Epithelial cell of prostate (primary cell): ENCODE measurements at regions not wholly inside any gene's neighbourhood (a gene's known extent, or its start where the extent isn't known, plus 50 kb on each side); places are given as distances from the start of the nearest gene placed in this dataset.

Source experiments
- DNase-seq: peaks from one replicate; pipeline ENCODE4 v3.0.0-alpha.2; 2011; ENCODE audit warnings: low read depth, low spot score
- H3K27ac ChIP-seq: fragments of 450-650 bp; 2 replicates; pipeline ENCODE4 v1.5.1; 2017; ENCODE audit warnings: mild to moderate bottlenecking

GRCh38 chr6:97557355-97557754 lies 274.3 kb upstream of the MMS22L start:
- no peak overlapping the region for H3K27ac ChIP-seq
- DNase-seq, result no peak

DNA sequence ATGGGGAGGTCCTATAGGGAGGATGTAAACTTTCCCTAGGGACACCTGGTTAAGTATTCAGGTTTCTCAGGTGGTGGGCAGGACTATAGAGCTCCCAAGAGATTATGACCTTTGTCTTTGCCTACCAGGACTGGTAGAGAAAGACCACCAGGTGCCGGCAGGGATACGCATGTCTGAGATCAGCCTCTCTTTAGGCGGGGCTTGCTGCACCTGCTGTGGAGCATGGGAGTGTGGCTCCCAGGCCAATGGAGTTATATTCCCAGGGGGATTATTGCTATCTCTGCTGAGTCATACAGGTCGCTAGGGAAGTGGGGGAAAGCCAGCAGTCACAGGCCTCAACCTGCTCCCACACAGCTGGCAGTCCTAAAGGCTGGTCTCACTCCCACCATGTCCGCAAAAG lies 280.5 kb upstream of the MMS22L start:
- DNase-seq, result no peak
- H3K27ac ChIP-seq, result no peak overlapping the region

GRCh38 chr6:97572943-97573342 lies 289.9 kb upstream of the MMS22L start:
- no peak for DNase-seq
- H3K27ac ChIP-seq, result no peak overlapping the region

GRCh38 chr6:97586344-97586743 lies 303.3 kb upstream of the MMS22L start:
- H3K27ac ChIP-seq, result no peak overlapping the region
- no peak for DNase-seq

DNA sequence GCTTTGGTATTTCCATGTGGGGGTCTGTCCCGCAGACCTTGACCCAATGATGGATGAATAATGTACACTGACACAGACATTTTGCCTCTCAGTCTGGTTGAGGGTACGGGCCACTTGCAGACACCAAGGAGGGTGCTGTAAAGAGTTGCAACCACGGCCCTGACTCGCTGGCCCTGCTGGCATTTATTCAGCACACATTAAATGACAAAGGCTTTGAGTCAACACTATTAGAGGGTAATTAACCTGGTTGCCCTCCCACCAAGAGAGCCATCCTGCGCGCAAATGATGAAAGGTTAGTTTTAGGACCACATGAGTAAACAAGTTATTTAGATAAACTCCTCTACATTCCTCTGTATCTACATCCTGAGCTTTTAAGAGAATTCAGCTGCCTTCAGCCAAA lies 308.9 kb upstream of the MMS22L start:
- no peak overlapping the region for H3K27ac ChIP-seq
- DNase-seq, result no peak

DNA sequence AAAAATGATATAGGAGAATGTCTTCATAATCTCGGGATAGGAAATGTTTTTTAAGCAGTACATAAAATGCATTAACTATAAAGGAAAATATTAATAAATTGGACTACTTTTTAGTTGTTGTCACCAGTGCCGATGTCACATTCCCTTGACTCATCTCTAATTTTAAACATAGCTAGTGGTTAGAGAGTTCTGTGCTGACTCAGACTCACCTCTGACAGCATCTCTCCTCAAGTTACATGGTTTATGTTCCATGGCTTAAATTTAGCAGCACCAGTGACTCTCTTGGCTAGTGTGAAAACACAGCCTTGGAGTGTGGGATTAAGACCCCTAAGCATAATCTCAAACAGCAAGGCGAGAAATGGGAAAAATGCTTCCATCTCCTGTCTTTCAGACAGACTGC lies 311.8 kb upstream of the MMS22L start:
- no peak overlapping the region for H3K27ac ChIP-seq
- no peak for DNase-seq

DNA sequence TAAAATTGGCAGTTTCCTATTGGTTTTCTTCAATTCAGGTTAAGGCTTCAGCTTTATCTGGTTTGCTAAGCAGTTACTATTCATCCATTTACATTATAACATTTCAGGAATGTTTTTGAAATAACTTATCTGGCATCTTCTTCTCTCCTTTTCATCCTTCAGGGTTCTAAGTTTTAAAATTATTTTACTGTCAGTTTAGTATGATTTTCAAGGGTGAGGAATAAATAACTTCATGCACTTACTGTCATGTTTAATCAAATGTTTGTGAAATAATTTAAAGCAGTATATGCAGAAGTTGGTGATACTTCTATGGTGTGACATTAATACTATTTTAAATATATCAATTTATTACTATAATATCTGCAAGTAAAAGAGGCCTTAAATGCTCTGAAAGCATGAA lies 338.1 kb upstream of the MMS22L start:
- no peak for DNase-seq
- H3K27ac ChIP-seq, result no peak overlapping the region

DNA sequence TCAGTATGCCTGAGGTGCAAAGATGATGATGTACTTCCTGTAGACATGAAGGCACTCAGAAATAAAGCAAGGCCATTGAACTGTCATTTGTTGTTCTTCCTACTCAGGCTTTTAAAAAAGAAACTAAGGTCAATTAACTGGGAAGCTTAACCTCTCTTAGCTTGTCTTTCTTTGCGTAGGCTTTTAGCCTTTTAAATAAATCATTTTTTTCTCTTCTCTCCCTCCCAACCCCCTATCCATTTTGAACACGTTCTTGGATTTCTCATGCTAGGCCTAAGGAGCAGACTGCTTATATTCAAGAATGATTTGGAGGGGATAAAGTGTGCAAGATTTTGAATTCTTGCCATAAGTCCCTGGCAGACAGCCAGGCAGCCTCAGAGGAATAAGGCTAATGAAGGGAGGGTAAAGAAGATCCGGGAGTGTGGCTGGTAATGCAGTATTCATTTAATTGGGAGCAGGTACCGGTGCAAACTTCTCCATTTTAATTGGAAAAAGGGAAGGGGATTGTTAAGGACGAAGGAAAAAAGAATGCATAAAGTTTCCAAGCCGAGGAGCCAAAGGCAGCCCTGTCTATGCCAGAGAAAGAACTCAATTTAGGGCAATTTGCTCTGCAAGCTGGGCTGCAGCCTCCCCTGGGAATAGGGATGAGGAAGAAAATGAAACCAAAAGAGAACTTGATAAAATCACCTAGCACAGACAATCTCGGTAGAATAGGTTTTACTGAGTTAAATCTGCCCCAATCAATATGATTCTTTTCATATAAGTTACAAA lies 343.8 kb upstream of the MMS22L start:
- H3K27ac ChIP-seq, result no peak overlapping the region
- no peak for DNase-seq

- H3K27ac ChIP-seq, result no peak overlapping the region
- no peak for DNase-seq
Measured at GRCh38 chr6:97629180-97629579, 346.2 kb upstream of the MMS22L start.

- DNase-seq, result peak; percentile 20
- H3K27ac ChIP-seq, result peak overlapping the region; percentile 45
Measured at GRCh38 chr6:97630604-97631003, 347.6 kb upstream of the MMS22L start.

GRCh38 chr6:97632341-97632740 lies 349.3 kb upstream of the MMS22L start:
- no peak overlapping the region for H3K27ac ChIP-seq
- no peak for DNase-seq

GRCh38 chr6:97639702-97640101 lies 356.7 kb upstream of the MMS22L start:
- DNase-seq, result no peak
- no peak overlapping the region for H3K27ac ChIP-seq

DNA sequence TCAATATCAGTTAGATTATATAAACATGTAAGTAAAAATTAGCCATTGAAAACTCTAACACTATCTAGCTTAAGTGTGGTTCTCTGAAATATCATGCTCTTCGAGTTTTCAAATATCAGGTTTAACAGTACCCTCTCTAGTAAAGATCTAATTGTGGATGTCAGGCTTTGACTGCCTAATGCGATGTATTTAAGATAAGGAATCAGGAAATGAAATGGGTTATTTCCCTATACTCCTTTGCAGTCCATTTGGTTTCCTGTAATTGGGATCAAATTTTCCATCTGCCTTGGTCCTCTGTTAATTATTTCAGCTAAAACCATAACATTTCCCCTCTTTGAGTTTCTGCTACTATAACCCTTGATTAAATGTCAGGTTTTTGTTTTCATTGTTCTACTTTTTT lies 361.3 kb upstream of the MMS22L start:
- no peak overlapping the region for H3K27ac ChIP-seq
- DNase-seq, result no peak

DNA sequence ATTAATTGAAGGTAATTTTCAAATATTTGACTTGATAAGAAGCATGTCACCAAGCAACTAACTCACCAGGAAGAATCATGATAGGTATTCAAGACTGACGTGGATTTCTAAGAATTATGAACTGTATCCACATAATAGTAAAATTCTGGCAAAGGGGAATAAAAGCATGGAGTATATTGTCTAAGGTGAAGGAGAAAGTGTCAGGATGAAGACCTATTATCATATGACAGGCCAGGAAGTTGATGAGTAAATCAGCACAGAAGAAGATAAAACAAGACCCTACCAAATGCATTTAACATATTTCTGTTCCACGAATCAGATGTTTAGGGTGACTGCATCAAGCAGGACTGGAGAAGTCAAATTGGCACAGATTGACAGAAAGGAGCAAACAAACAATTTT lies 362.7 kb upstream of the MMS22L start:
- no peak overlapping the region for H3K27ac ChIP-seq
- no peak for DNase-seq

DNA sequence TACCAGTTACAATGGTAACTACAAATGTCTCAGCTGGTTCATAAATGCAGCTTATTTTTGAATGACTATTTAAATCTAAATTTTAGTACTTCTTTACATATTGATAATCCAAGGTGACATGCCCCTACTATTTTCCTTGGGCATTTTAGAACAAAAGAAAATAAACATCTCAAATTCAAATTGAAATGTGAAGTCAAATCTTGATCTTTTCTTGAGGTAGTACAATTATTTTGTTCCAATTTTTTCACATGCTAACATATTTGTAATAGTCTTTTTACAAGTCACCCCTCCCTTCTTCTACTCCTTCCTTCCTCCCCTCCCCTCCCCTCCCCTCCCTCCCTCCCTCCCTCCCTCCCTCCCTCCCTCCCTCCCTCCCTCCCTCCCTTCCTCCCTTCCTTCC lies 370.1 kb upstream of the MMS22L start:
- DNase-seq, result no peak
- no peak overlapping the region for H3K27ac ChIP-seq

GRCh38 chr6:97653517-97653916 lies 370.5 kb upstream of the MMS22L start:
- no peak for DNase-seq

DNA sequence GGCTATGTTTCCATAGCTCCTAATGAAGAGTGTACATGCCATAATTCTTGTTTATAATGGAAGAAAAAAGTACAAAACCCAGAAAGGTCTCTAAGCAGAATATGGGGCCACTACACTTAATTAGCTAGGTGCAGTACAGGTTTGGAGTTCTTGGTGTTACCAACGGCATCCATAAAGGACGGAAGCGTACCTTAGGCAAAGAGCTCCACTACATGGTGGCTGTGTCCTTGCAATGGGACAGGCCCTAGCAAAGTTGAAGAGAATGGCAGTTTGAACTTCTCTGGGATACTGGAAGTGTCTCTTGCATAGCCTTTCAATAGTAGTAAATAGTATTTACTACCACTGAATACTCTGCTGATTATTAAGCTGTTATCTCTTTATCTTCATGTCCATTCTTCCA lies 371.7 kb upstream of the MMS22L start:
- DNase-seq, result no peak
- H3K27ac ChIP-seq, result no peak overlapping the region

More at GRCh38 chr6:97653517-97653916, 370.5 kb upstream of the MMS22L start:
- no peak overlapping the region for H3K27ac ChIP-seq

GRCh38 chr6:97656236-97656635 lies 373.2 kb upstream of the MMS22L start:
- no peak for DNase-seq
- no peak overlapping the region for H3K27ac ChIP-seq

DNA sequence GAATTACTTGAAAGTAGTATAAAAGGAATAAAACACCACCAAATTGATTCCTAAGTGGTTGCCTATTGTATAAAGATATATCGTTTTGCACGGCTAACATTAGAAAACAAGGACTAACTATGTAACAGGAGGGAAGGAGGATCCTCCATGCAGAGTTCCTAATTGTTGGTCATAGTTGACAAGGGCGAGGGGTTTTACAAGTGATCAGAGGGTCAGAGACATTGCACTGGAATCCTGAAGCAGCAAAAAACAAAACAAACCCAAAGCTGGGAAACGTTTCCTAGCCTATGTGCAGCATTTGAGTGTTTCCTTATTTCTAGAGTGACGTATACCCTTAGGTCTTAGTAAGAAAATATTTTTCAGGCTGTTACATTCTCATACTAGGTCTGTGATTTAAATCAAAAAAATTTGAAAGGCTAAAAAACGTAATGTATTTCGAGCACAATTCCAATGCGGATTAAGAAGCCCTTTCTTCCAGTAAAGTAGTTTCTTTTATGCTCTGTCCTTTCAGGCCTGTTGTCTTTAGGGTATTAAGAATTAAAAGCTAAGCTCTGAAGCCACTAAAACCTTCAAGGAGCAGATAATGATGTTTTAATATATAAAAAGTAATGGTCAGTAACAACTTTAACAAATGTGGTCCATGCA lies 373.8 kb upstream of the MMS22L start:
- no peak overlapping the region for H3K27ac ChIP-seq
- no peak for DNase-seq

DNA sequence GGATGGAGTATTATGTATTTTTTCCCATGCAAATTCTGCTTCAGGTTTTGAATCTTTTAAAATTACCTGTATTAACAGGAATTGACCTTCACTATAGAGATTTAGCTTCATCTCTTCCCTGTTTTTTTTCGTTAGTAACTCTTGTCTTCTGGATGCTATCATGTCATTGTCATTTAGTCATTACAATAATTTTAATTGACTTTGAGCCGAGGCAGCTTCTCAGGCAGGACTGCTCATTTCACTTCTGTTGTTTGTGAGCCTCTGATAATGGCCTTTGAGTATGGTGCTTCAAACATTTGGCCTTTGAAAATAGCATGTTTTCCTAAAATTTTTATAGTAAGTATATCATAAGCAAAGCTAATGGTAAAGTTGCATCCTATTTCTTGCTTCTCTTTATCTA lies 375.1 kb upstream of the MMS22L start:
- no peak for DNase-seq
- H3K27ac ChIP-seq, result no peak overlapping the region

GRCh38 chr6:97663252-97663651 lies 380.2 kb upstream of the MMS22L start:
- DNase-seq, result no peak
- no peak overlapping the region for H3K27ac ChIP-seq

- H3K27ac ChIP-seq, result no peak overlapping the region
- no peak for DNase-seq
Measured at GRCh38 chr6:97665446-97665845, 382.4 kb upstream of the MMS22L start.
